WTC11 (cell line): ENCODE measurements at regions not wholly inside any gene's neighbourhood (a gene's known extent, or its start where the extent isn't known, plus 50 kb on each side); places are given as distances from the start of the nearest gene placed in this dataset.
A peak's percentile ranks its signal among the peaks of the same experiment; 100 is the strongest.

ENCODE experiments used
- ATAC-seq: fragments of 200-7000 bp; cut with Tn5 transposase; 2 replicates; pipeline ENCODE4 v1.10.0; 2021; ENCODE audit warnings: mild to moderate bottlenecking, moderate library complexity
- CTCF ChIA-PET: fragments of 300-600 bp; sonication (Branson Sonifier 250); formaldehyde crosslinking; loops from one replicate; lab custom pipeline; 2021; ENCODE audit warnings: antibody characterized with exemption; lab: Charles Lee
- POLR2A ChIA-PET: fragments of 350-600 bp; sonication (Branson Sonifier 250); formaldehyde crosslinking; loops from one replicate; lab custom pipeline; 2021; ENCODE audit warnings: antibody characterized with exemption; lab: Charles Lee
- DNase-seq: peaks from one replicate; pipeline ENCODE4 v3.0.0; 2021; ENCODE audit warnings: low spot score
- H3K27ac Mint-ChIP-seq: 2 replicates; pipeline ENCODE4 v1.8.0; 2021; ENCODE audit warnings: mixed read lengths
- H3K27me3 Mint-ChIP-seq: 2 replicates; pipeline ENCODE4 v1.8.0; 2021; ENCODE audit warnings: low read depth, mild to moderate bottlenecking, moderate library complexity, mixed read lengths
- H3K36me3 Mint-ChIP-seq: 2 replicates; pipeline ENCODE4 v1.8.0; 2021; ENCODE audit warnings: mixed read lengths
- H3K4me1 Mint-ChIP-seq: 2 replicates; pipeline ENCODE4 v1.8.0; 2022; ENCODE audit warnings: mixed read lengths
- H3K4me3 Mint-ChIP-seq: 2 replicates; pipeline ENCODE4 v1.8.0; 2021; ENCODE audit warnings: mild to moderate bottlenecking, moderate library complexity, mixed read lengths
- H3K9me3 Mint-ChIP-seq: 2 replicates; pipeline ENCODE4 v1.8.0; 2021; ENCODE audit warnings: mixed read lengths
- CREM ChIP-seq: sonication (generic); formaldehyde crosslinking; IDR thresholded peaks from 2 replicates; pipeline ENCODE4 v1.8.1; 2022; ENCODE audit warnings: mild to moderate bottlenecking, missing genetic modification reagents, moderate library complexity
- FOXJ3 ChIP-seq: sonication (generic); formaldehyde crosslinking; IDR thresholded peaks from 2 replicates; pipeline ENCODE4 v1.9.0; 2021; ENCODE audit warnings: missing genetic modification reagents, mild to moderate bottlenecking, borderline replicate concordance
- FOXK1 ChIP-seq: sonication (generic); formaldehyde crosslinking; IDR thresholded peaks from 2 replicates; pipeline ENCODE4 v1.8.0; 2022; ENCODE audit warnings: mild to moderate bottlenecking, moderate library complexity, missing genetic modification reagents
- GABPB1 ChIP-seq: sonication (generic); formaldehyde crosslinking; IDR thresholded peaks from 2 replicates; pipeline ENCODE4 v1.8.1; 2023; ENCODE audit warnings: mild to moderate bottlenecking, missing genetic modification reagents
- JUN ChIP-seq: sonication (generic); formaldehyde crosslinking; IDR thresholded peaks from 2 replicates; pipeline ENCODE4 v1.8.0; 2023; ENCODE audit warnings: mild to moderate bottlenecking, missing genetic modification reagents
- TEAD4 ChIP-seq: sonication (generic); formaldehyde crosslinking; IDR thresholded peaks from 2 replicates; pipeline ENCODE4 v1.8.0; 2022; ENCODE audit warnings: mild to moderate bottlenecking, missing genetic modification reagents
- ZNF138 ChIP-seq: sonication (generic); formaldehyde crosslinking; conservative IDR thresholded peaks from 2 replicates; pipeline ENCODE4 v1.8.1; 2022; ENCODE audit warnings: mild to moderate bottlenecking, moderate library complexity, missing genetic modification reagents
- ZNF416 ChIP-seq: fragments of 250-450 bp; sonication (Bioruptor Pico); IDR thresholded peaks from 2 replicates; pipeline ENCODE4 v1.9.0; 2021; ENCODE audit warnings: mild to moderate bottlenecking, inconsistent platforms
- ZNF671 ChIP-seq: fragments of 250-450 bp; sonication (Bioruptor Pico); IDR thresholded peaks from 2 replicates; pipeline ENCODE4 v1.8.0; 2021; ENCODE audit warnings: mild to moderate bottlenecking
- TF ChIP-seq, protein P1 (sequence below): sonication (generic); formaldehyde crosslinking; conservative IDR thresholded peaks from 2 replicates; pipeline ENCODE4 v1.8.1; 2023; ENCODE audit warnings: mild to moderate bottlenecking, low read depth, missing genetic modification reagents, moderate library complexity
- TF ChIP-seq, protein P2 (sequence below): sonication (generic); formaldehyde crosslinking; IDR thresholded peaks from 2 replicates; pipeline ENCODE4 v1.8.1; 2022; ENCODE audit warnings: mild to moderate bottlenecking, moderate library complexity, missing genetic modification reagents
- TF ChIP-seq, protein P3 (sequence below): fragments of 250-450 bp; sonication (Bioruptor Pico); IDR thresholded peaks from 2 replicates; pipeline ENCODE4 v1.9.0; 2021; ENCODE audit warnings: mild to moderate bottlenecking
- TF ChIP-seq, protein P4 (sequence below): sonication (generic); formaldehyde crosslinking; IDR thresholded peaks from 2 replicates; pipeline ENCODE4 v1.8.0; 2023; ENCODE audit warnings: missing genetic modification reagents, mild to moderate bottlenecking, borderline replicate concordance

DNA sequence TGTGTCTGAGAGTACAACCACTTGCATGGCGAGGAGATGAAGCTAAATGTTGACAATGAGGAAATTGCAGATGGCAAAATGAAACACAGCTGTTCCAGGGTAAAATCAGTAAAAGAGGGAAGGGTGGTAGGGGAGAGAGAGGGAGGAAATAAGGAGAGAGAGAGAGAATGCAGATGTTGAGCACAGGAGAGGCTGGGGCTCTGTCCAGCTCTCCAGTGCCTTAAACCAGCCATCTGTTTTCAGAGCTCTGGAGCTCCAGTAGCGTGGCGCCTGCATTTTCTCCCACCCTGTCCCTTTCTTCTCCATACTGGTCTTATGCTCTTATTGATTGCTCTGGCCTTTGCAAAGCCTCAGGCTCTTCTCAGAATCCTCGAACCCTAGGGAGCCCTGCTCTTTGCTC is 52.7 kb upstream of the BOD1L2 start:
- no peak overlapping the region for H3K4me3 Mint-ChIP-seq
- H3K36me3 Mint-ChIP-seq: no peaks in the 10 kb centered on the region
- POLR2A ChIA-PET: no interaction called here
- H3K9me3 Mint-ChIP-seq: peaks cover 2% of the 10 kb centered on the region
- H3K27me3 Mint-ChIP-seq: peaks cover 3% of the 10 kb centered on the region; the same call in 1 of the 2 replicates
- ATAC-seq (peak; percentile 66), DNase-seq (no peak)
- CTCF ChIA-PET: interaction anchor here (1.0 kb wide), 1 partner anchor 28 kb away, joined by 3 read pairs; no protein-coding TSS in a partner anchor
- peaks cover 61% of the 10 kb centered on the region for H3K4me1 Mint-ChIP-seq
- no peak for TF ChIP-seq FOXK1 (CRISPR knock-in tag)
- no peak for TF ChIP-seq ZNF671
- TF ChIP-seq, protein P1, sequence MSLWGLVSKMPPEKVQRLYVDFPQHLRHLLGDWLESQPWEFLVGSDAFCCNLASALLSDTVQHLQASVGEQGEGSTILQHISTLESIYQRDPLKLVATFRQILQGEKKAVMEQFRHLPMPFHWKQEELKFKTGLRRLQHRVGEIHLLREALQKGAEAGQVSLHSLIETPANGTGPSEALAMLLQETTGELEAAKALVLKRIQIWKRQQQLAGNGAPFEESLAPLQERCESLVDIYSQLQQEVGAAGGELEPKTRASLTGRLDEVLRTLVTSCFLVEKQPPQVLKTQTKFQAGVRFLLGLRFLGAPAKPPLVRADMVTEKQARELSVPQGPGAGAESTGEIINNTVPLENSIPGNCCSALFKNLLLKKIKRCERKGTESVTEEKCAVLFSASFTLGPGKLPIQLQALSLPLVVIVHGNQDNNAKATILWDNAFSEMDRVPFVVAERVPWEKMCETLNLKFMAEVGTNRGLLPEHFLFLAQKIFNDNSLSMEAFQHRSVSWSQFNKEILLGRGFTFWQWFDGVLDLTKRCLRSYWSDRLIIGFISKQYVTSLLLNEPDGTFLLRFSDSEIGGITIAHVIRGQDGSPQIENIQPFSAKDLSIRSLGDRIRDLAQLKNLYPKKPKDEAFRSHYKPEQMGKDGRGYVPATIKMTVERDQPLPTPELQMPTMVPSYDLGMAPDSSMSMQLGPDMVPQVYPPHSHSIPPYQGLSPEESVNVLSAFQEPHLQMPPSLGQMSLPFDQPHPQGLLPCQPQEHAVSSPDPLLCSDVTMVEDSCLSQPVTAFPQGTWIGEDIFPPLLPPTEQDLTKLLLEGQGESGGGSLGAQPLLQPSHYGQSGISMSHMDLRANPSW (CRISPR knock-in tag): no peak
- TF ChIP-seq ZNF138 (CRISPR knock-in tag): no peak
- no peak overlapping the region for H3K27ac Mint-ChIP-seq

DNA sequence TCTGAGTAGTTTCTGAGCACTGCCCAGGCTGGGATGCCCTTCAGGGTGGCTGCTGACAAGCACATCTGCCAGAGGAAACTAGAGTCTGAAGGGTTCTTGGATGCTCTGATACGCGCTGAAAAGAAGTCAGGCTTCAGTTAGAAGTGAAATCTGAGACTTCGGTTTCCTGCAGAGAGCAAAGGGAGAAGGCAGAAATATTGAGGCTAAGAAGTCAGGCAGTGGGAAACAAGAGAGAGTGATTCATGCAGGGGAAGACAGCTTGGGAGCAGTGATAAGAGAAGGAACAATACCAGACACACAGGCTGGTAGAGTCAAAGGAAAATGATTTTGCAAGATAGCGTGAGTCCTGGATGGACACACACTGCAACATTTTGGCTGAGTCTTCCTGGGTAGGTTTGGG is 51.0 kb upstream of the BOD1L2 start:
- Mint-ChIP-seq H3K4me1 (peaks cover 50% of the 10 kb centered on the region), H3K4me3 (no peak overlapping the region), H3K27ac (no peak overlapping the region), H3K27me3 (no peaks in the 10 kb centered on the region; the same call in 1 of the 2 replicates), H3K36me3 (0 out of 2 replicates have a peak, but pooled peaks cover 2% of the 10 kb centered on the region), H3K9me3 (peaks cover 17% of the 10 kb centered on the region)
- no peak for TF ChIP-seq FOXJ3 (CRISPR knock-in tag)
- TF ChIP-seq CREM: no peak
- TF ChIP-seq TEAD4 (CRISPR knock-in tag): no peak
- no peak for TF ChIP-seq JUN (CRISPR knock-in tag)
- TF ChIP-seq, protein P2, sequence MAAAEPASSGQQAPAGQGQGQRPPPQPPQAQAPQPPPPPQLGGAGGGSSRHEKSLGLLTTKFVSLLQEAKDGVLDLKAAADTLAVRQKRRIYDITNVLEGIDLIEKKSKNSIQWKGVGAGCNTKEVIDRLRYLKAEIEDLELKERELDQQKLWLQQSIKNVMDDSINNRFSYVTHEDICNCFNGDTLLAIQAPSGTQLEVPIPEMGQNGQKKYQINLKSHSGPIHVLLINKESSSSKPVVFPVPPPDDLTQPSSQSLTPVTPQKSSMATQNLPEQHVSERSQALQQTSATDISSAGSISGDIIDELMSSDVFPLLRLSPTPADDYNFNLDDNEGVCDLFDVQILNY (CRISPR knock-in tag): no peak
- TF ChIP-seq FOXK1 (CRISPR knock-in tag): no peak
- TF ChIP-seq ZNF416 (CRISPR knock-in tag): no peak
- TF ChIP-seq, protein P3, sequence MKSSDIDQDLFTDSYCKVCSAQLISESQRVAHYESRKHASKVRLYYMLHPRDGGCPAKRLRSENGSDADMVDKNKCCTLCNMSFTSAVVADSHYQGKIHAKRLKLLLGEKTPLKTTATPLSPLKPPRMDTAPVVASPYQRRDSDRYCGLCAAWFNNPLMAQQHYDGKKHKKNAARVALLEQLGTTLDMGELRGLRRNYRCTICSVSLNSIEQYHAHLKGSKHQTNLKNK (CRISPR knock-in tag): no peak
- TF ChIP-seq, protein P4, sequence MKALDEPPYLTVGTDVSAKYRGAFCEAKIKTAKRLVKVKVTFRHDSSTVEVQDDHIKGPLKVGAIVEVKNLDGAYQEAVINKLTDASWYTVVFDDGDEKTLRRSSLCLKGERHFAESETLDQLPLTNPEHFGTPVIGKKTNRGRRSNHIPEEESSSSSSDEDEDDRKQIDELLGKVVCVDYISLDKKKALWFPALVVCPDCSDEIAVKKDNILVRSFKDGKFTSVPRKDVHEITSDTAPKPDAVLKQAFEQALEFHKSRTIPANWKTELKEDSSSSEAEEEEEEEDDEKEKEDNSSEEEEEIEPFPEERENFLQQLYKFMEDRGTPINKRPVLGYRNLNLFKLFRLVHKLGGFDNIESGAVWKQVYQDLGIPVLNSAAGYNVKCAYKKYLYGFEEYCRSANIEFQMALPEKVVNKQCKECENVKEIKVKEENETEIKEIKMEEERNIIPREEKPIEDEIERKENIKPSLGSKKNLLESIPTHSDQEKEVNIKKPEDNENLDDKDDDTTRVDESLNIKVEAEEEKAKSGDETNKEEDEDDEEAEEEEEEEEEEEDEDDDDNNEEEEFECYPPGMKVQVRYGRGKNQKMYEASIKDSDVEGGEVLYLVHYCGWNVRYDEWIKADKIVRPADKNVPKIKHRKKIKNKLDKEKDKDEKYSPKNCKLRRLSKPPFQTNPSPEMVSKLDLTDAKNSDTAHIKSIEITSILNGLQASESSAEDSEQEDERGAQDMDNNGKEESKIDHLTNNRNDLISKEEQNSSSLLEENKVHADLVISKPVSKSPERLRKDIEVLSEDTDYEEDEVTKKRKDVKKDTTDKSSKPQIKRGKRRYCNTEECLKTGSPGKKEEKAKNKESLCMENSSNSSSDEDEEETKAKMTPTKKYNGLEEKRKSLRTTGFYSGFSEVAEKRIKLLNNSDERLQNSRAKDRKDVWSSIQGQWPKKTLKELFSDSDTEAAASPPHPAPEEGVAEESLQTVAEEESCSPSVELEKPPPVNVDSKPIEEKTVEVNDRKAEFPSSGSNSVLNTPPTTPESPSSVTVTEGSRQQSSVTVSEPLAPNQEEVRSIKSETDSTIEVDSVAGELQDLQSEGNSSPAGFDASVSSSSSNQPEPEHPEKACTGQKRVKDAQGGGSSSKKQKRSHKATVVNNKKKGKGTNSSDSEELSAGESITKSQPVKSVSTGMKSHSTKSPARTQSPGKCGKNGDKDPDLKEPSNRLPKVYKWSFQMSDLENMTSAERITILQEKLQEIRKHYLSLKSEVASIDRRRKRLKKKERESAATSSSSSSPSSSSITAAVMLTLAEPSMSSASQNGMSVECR (CRISPR knock-in tag): no peak
- no peak for TF ChIP-seq GABPB1 (CRISPR knock-in tag)
- POLR2A ChIA-PET: interaction anchor here (0.9 kb wide), 1 partner anchor 31 kb away, joined by 3 read pairs; no protein-coding TSS in a partner anchor
- CTCF ChIA-PET: no interaction called here
- peak; percentile 63 for ATAC-seq
- DNase-seq: no peak
